Right atrium auricular region (tissue), 2 donors: ENCODE measurements at regions not wholly inside any gene's neighbourhood (a gene's known extent, or its start where the extent isn't known, plus 50 kb on each side); places are given as distances from the start of the nearest gene placed in this dataset.

Experiments used
- DNase-seq: peaks from one replicate; pipeline ENCODE4 v3.0.0-alpha.2; 2019; ENCODE audit warnings: low spot score
- H3K27ac ChIP-seq, 2 donors: fragments of 200-600 bp; sonication (generic); 1 replicate in 1 of 2; 2 replicates in 1 of 2; pipeline ENCODE4 v1.5.1; 2016 to 2019
- H3K27me3 ChIP-seq, 2 donors: fragments of 200-600 bp; sonication (generic); one replicate each; pipeline versions ENCODE4 v1.5.1 to v1.6.0; 2017 to 2019
- H3K36me3 ChIP-seq: fragments of 200-600 bp; sonication (generic); one replicate; pipeline ENCODE4 v1.5.1; 2016
- H3K4me1 ChIP-seq, 2 donors: fragments of 200-600 bp; sonication (generic); one replicate each; pipeline versions ENCODE4 v1.5.1 to v1.6.0; 2017 to 2019
- H3K4me3 ChIP-seq, 2 donors: fragments of 200-600 bp; sonication (generic); 1 replicate in 1 of 2; 2 replicates in 1 of 2; pipeline ENCODE4 v1.5.1; 2017 to 2019; ENCODE audit warnings: mild to moderate bottlenecking in 1 of 2, moderate library complexity in 1 of 2
- H3K9me3 ChIP-seq, 2 donors: fragments of 200-600 bp; sonication (generic); one replicate each; pipeline ENCODE4 v1.5.1; 2019
- TF ChIP-seq, protein P1 (sequence below), 2 donors: fragments of 200-600 bp; sonication (generic); IDR thresholded peaks; one replicate each; pipeline ENCODE4 v1.5.1; 2019; ENCODE audit warnings: antibody characterized with exemption in 2 of 2

DNA sequence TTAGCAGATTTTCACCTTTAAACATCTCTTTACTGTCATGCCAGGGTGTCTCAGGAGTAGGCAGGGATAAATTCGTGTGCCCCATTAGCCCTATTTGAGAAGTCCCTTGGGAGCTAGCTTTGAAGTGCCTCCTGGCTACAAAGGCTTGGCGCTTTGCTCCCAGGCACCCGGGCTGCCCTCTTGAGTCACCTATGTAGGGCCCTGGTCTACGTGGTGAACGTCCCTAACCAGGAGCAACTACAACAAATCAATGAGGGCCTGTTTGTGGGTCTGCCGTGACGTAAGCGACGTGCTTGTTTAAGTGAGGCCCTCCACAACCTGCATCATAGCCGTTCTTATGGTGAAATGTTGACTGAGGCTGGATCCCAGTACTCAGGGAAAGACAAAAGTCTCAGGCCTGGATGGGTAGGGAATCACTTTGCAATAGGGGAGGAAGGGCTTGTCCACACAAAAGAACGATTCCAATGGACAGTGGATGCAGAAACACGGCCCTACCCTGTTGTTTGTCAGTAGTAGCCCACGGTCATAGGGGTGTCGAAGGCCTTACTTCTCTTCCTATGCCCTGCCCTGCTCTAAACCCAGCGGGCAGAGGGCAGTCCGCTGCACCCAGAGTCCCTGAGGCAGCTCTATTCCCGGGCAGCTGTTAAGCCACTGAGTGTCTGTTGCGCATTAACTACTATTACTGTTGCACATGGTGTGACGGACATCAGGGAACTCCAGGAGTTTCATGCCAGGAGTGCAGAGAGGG, 93.9 kb downstream of the INHBB start:
- H3K4me1 ChIP-seq: peaks cover 0 to 14% of the 10 kb centered on the region in 2 donors
- no peaks in the 10 kb centered on the region for H3K27me3 ChIP-seq
- H3K27ac ChIP-seq: no peak overlapping the region
- no peak overlapping the region for H3K4me3 ChIP-seq
- TF ChIP-seq, protein P1, sequence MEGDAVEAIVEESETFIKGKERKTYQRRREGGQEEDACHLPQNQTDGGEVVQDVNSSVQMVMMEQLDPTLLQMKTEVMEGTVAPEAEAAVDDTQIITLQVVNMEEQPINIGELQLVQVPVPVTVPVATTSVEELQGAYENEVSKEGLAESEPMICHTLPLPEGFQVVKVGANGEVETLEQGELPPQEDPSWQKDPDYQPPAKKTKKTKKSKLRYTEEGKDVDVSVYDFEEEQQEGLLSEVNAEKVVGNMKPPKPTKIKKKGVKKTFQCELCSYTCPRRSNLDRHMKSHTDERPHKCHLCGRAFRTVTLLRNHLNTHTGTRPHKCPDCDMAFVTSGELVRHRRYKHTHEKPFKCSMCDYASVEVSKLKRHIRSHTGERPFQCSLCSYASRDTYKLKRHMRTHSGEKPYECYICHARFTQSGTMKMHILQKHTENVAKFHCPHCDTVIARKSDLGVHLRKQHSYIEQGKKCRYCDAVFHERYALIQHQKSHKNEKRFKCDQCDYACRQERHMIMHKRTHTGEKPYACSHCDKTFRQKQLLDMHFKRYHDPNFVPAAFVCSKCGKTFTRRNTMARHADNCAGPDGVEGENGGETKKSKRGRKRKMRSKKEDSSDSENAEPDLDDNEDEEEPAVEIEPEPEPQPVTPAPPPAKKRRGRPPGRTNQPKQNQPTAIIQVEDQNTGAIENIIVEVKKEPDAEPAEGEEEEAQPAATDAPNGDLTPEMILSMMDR (IDR thresholded peaks at IDR 0.05): no peak
- no peak for DNase-seq
- no peaks in the 10 kb centered on the region for H3K36me3 ChIP-seq
- no peaks in the 10 kb centered on the region for H3K9me3 ChIP-seq

DNA sequence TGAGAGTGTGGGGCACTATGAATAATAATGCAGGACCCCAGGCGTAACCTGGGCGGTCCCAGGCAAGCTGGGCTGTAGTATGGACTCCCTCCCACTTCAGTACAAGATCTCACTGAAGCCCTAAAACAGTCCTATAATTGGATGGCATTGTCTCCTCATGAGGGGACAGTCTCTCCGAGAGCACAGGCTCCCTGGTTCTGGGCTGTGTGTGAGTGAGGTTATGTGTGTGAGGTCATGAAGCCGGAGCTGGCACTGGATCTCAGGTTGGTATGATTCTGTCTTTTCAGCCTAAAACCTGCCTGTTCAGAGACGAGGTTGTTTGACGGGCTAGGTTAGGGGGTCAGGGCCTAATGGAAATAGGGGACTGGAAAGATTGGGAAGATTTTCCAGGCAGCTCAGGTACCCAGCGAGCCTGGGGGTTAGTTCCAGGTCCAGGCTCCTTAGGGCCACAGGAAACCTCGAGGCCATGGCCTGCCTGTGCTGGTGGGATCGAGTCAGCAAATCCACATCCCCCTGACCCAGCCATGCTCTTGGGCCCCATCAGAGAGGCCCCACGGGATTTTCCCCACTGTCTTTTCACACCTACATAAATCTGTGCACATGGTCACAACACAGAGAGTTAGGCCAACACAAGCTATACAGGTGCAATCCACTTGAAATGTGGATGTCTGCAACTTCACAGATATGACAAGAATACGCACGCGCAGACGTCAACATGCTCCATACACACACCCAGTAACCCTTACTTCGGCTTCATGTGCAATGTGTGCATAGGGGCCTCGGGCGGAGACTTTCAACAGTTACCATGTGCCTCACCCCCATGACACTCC, 94.8 kb downstream of the INHBB start:
- Histone ChIP-seq H3K4me3 (no peak overlapping the region), H3K27me3 (no peaks in the 10 kb centered on the region), H3K9me3 (no peaks in the 10 kb centered on the region), H3K36me3 (no peaks in the 10 kb centered on the region), H3K27ac (no peak overlapping the region), H3K4me1 (peaks cover 0 to 14% of the 10 kb centered on the region in 2 donors)
- TF ChIP-seq, protein P1 (IDR thresholded peaks at IDR 0.05): no peak
- DNase-seq: no peak

DNA sequence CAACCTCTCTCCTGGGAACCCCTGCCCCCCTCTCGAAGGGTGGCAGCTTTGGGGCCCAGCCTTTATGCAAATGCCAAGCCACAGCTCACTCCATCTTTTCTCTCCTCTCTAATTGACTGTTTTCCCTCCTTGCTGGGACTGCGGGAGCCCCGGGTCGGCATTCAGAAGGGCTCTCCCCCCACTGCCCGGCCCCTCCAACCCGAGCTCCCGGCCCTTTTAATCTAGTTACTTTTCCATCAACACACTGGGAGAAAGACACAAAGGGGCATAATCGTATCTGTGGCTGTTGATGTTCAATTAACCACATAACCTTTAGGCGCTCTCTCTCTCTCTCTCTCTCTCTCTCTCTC, 95.4 kb downstream of the INHBB start:
- no peak for DNase-seq
- no peak overlapping the region for H3K4me3 ChIP-seq
- peaks cover 0 to 14% of the 10 kb centered on the region in 2 donors for H3K4me1 ChIP-seq
- H3K36me3 ChIP-seq: no peaks in the 10 kb centered on the region
- no peak overlapping the region for H3K27ac ChIP-seq
- no peaks in the 10 kb centered on the region for H3K27me3 ChIP-seq
- H3K9me3 ChIP-seq: no peaks in the 10 kb centered on the region
- TF ChIP-seq, protein P1 (IDR thresholded peaks at IDR 0.05): no peak

DNA sequence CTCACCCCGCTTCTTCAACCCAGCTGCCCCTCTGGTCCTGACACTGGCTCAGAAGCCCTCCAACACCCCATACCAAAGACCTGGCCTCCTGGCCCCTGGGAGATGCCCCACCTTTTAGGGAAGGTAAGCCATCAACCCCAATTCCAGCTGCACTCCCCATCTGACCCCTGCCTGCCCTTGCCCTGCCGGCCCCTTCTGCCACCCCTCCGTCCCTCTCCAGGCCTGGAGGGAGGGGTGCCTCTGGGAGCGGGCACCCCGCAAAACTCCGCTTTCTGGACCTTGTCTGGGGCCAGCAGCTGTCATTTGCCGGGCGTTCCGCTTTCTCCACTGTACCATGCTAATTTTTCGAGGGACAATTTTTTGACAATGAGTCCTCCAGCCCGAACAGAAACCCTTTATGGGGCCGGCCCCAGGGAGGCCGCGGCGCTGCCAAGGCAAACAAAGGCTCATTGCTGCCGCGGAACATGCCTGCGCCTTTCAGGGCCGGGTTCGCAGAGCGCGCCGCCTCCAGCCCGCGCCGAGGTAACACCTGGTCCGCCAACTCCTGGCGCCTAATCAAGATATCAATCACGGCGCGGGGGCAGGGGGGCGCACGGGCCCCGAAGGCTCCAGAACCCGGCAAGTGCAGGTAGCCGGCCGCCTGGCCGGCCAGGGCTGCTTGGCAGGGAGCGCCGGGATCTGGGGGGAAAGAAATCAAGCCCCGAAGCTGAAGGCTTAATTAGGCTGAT, 96.0 kb downstream of the INHBB start:
- H3K27ac ChIP-seq: no peak overlapping the region
- peak overlapping the region; percentile 14 to 44 for H3K4me3 ChIP-seq
- peaks cover 0 to 14% of the 10 kb centered on the region in 2 donors for H3K4me1 ChIP-seq
- H3K36me3 ChIP-seq: no peaks in the 10 kb centered on the region
- no peak for DNase-seq
- no peaks in the 10 kb centered on the region for H3K9me3 ChIP-seq
- H3K27me3 ChIP-seq: no peaks in the 10 kb centered on the region
- TF ChIP-seq, protein P1 (IDR thresholded peaks at IDR 0.05): no peak

DNA sequence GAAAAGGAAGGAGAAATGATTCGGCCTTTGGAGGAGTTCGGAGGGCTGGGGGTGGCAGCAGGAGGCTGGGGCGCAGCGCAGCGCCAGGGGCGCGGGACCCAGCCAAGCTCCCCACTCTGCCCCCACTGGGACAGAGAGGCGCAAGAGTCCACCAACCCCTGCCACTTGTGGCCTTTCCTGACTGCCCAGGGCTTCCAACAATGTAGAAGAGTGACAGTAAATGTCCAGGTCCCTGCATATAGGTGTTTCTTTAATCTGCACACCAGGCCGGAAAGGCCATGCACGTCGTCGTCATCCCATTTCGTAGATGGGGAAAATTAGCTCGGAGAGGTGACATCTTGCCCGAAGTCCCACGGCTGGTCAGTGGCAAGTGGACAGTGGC, 96.6 kb downstream of the INHBB start:
- H3K27ac ChIP-seq: no peak overlapping the region
- H3K4me3 ChIP-seq: peak overlapping the region; percentile 14 to 44
- DNase-seq: no peak
- H3K9me3 ChIP-seq: no peaks in the 10 kb centered on the region
- TF ChIP-seq, protein P1 (IDR thresholded peaks at IDR 0.05): no peak
- peaks cover 0 to 14% of the 10 kb centered on the region in 2 donors for H3K4me1 ChIP-seq
- H3K27me3 ChIP-seq: no peaks in the 10 kb centered on the region
- no peaks in the 10 kb centered on the region for H3K36me3 ChIP-seq
